Activated CD8-positive, alpha-beta memory T cell treated with anti-CD3 and anti-CD28 coated beads, Interleukin-2, amount 50 U/mL, for 48 hours (primary cell): ENCODE measurements at regions not wholly inside any gene's neighbourhood (a gene's known extent, or its start where the extent isn't known, plus 50 kb on each side); places are given as distances from the start of the nearest gene placed in this dataset.
"Not testable (repeated sequence)": the region's sequence is repeated elsewhere in the genome, so short reads cannot be mapped to it uniquely, and the experiment has no call there.

Experiments
- DNase-seq: peaks from one replicate; pipeline ENCODE4 v3.0.0-alpha.2; 2020

- no peak for DNase-seq
Observed at GRCh38 chr6:169142538-169142844, 111.2 kb downstream of the THBS2 start.

- DNase-seq: no peak
Observed at GRCh38 chr6:169141671-169142537, 111.7 kb downstream of the THBS2 start.

- no peak for DNase-seq
Observed at GRCh38 chr6:169140986-169141495, 112.6 kb downstream of the THBS2 start.

GRCh38 chr6:169139179-169139971, 114.3 kb downstream of the THBS2 start:
- DNase-seq: no peak

GRCh38 chr6:169132352-169132940, 121.2 kb downstream of the THBS2 start:
- DNase-seq: no peak

GRCh38 chr6:169131390-169131789, 122.3 kb downstream of the THBS2 start:
- no peak for DNase-seq

GRCh38 chr6:169130113-169130512, 123.5 kb downstream of the THBS2 start:
- DNase-seq: no peak

GRCh38 chr6:169121013-169121412, 132.6 kb downstream of the THBS2 start:
- no peak for DNase-seq

GRCh38 chr6:169119669-169120068, 134.0 kb downstream of the THBS2 start:
- DNase-seq: no peak

- DNase-seq: no peak
Observed at GRCh38 chr6:169118346-169118830, 135.3 kb downstream of the THBS2 start.

- no peak for DNase-seq
Observed at GRCh38 chr6:169117663-169118062, 136.0 kb downstream of the THBS2 start.

GRCh38 chr6:169115632-169116031, 138.0 kb downstream of the THBS2 start:
- no peak for DNase-seq

GRCh38 chr6:169114632-169115031, 139.0 kb downstream of the THBS2 start:
- DNase-seq: not testable (repeated sequence)

GRCh38 chr6:169112483-169113320, 140.9 kb downstream of the THBS2 start:
- DNase-seq: no peak

- DNase-seq: no peak
Observed at GRCh38 chr6:169111203-169111602, 142.4 kb downstream of the THBS2 start.

GRCh38 chr6:169109411-169110220, 144.0 kb downstream of the THBS2 start:
- DNase-seq: no peak

GRCh38 chr6:169108753-169109152, 144.9 kb downstream of the THBS2 start:
- no peak for DNase-seq

- DNase-seq: no peak
Observed at GRCh38 chr6:169106176-169106575, 147.5 kb downstream of the THBS2 start.

GRCh38 chr6:169101981-169102380, 151.7 kb downstream of the THBS2 start:
- DNase-seq: no peak

- DNase-seq: no peak
Observed at GRCh38 chr6:169101036-169101805, 152.4 kb downstream of the THBS2 start.
